WTC11 (cell line): ENCODE measurements at regions not wholly inside any gene's neighbourhood (a gene's known extent, or its start where the extent isn't known, plus 50 kb on each side); places are given as distances from the start of the nearest gene placed in this dataset.

Source experiments
- E2F1 ChIP-seq: sonication (generic); formaldehyde crosslinking; IDR thresholded peaks from 2 replicates; pipeline ENCODE4 v1.8.0; 2022; ENCODE audit warnings: mild to moderate bottlenecking, missing genetic modification reagents
- E2F4 ChIP-seq: sonication (generic); formaldehyde crosslinking; IDR thresholded peaks from 2 replicates; pipeline ENCODE4 v1.8.1; 2022; ENCODE audit warnings: low read depth, mild to moderate bottlenecking, moderate library complexity, missing genetic modification reagents, borderline replicate concordance
- FOXJ3 ChIP-seq: sonication (generic); formaldehyde crosslinking; IDR thresholded peaks from 2 replicates; pipeline ENCODE4 v1.9.0; 2021; ENCODE audit warnings: missing genetic modification reagents, mild to moderate bottlenecking, borderline replicate concordance
- KAT7 ChIP-seq: sonication (generic); formaldehyde crosslinking; IDR thresholded peaks from 2 replicates; pipeline ENCODE4 v1.8.1; 2023; ENCODE audit warnings: missing genetic modification reagents, mild to moderate bottlenecking, borderline replicate concordance
- MAX ChIP-seq: sonication (generic); formaldehyde crosslinking; IDR thresholded peaks from 2 replicates; pipeline ENCODE4 v1.8.0; 2022; ENCODE audit warnings: mild to moderate bottlenecking, missing genetic modification reagents
- TF ChIP-seq, protein P1 (sequence below): sonication (generic); formaldehyde crosslinking; IDR thresholded peaks from 2 replicates; pipeline ENCODE4 v1.8.1; 2023; ENCODE audit warnings: mild to moderate bottlenecking, missing genetic modification reagents, moderate library complexity
- TF ChIP-seq, protein P2 (sequence below): fragments of 200-600 bp; IDR thresholded peaks from 2 replicates; pipeline ENCODE4 v1.8.0; 2022; ENCODE audit warnings: antibody characterized with exemption
- TF ChIP-seq, protein P3 (sequence below): fragments of 250-450 bp; sonication (Bioruptor Pico); IDR thresholded peaks from 2 replicates; pipeline ENCODE4 v1.9.0; 2021; ENCODE audit warnings: mild to moderate bottlenecking, borderline replicate concordance
- TF ChIP-seq, protein P4 (sequence below): sonication (generic); formaldehyde crosslinking; IDR thresholded peaks from 2 replicates; pipeline ENCODE4 v1.8.1; 2022; ENCODE audit warnings: missing genetic modification reagents, borderline replicate concordance
- TF ChIP-seq, protein P5 (sequence below): sonication (generic); formaldehyde crosslinking; IDR thresholded peaks from 2 replicates; pipeline ENCODE4 v1.8.1; 2022; ENCODE audit warnings: low read depth, missing genetic modification reagents, borderline replicate concordance

DNA sequence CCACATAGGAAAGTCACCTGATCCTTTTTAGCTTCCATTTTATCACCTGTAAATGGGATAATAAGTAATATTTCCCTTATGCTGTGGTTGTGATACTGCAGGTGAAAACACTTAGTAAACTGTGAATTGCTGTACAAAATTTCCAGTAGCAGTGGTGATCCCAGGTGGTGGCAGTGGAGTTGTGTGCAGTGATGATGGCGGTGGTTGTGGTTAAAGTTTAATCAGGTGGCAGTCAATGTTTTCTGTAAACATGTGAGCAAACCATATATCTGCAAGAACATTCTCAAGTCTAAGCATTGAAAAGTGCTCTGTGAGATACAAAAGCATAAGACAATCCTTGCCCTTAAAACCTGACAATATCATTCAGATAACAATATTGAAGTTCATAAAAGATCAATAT, 480.2 kb downstream of the RASEF start:
- TF ChIP-seq KAT7 (CRISPR knock-in tag), result no peak
- TF ChIP-seq, protein P1, sequence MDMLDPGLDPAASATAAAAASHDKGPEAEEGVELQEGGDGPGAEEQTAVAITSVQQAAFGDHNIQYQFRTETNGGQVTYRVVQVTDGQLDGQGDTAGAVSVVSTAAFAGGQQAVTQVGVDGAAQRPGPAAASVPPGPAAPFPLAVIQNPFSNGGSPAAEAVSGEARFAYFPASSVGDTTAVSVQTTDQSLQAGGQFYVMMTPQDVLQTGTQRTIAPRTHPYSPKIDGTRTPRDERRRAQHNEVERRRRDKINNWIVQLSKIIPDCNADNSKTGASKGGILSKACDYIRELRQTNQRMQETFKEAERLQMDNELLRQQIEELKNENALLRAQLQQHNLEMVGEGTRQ (CRISPR knock-in tag), result no peak
- TF ChIP-seq FOXJ3, result no peak
- TF ChIP-seq, protein P2, sequence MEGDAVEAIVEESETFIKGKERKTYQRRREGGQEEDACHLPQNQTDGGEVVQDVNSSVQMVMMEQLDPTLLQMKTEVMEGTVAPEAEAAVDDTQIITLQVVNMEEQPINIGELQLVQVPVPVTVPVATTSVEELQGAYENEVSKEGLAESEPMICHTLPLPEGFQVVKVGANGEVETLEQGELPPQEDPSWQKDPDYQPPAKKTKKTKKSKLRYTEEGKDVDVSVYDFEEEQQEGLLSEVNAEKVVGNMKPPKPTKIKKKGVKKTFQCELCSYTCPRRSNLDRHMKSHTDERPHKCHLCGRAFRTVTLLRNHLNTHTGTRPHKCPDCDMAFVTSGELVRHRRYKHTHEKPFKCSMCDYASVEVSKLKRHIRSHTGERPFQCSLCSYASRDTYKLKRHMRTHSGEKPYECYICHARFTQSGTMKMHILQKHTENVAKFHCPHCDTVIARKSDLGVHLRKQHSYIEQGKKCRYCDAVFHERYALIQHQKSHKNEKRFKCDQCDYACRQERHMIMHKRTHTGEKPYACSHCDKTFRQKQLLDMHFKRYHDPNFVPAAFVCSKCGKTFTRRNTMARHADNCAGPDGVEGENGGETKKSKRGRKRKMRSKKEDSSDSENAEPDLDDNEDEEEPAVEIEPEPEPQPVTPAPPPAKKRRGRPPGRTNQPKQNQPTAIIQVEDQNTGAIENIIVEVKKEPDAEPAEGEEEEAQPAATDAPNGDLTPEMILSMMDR, result no peak
- TF ChIP-seq E2F4 (CRISPR knock-in tag), result no peak
- TF ChIP-seq, protein P3, sequence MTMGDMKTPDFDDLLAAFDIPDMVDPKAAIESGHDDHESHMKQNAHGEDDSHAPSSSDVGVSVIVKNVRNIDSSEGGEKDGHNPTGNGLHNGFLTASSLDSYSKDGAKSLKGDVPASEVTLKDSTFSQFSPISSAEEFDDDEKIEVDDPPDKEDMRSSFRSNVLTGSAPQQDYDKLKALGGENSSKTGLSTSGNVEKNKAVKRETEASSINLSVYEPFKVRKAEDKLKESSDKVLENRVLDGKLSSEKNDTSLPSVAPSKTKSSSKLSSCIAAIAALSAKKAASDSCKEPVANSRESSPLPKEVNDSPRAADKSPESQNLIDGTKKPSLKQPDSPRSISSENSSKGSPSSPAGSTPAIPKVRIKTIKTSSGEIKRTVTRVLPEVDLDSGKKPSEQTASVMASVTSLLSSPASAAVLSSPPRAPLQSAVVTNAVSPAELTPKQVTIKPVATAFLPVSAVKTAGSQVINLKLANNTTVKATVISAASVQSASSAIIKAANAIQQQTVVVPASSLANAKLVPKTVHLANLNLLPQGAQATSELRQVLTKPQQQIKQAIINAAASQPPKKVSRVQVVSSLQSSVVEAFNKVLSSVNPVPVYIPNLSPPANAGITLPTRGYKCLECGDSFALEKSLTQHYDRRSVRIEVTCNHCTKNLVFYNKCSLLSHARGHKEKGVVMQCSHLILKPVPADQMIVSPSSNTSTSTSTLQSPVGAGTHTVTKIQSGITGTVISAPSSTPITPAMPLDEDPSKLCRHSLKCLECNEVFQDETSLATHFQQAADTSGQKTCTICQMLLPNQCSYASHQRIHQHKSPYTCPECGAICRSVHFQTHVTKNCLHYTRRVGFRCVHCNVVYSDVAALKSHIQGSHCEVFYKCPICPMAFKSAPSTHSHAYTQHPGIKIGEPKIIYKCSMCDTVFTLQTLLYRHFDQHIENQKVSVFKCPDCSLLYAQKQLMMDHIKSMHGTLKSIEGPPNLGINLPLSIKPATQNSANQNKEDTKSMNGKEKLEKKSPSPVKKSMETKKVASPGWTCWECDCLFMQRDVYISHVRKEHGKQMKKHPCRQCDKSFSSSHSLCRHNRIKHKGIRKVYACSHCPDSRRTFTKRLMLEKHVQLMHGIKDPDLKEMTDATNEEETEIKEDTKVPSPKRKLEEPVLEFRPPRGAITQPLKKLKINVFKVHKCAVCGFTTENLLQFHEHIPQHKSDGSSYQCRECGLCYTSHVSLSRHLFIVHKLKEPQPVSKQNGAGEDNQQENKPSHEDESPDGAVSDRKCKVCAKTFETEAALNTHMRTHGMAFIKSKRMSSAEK, result no peak
- TF ChIP-seq, protein P4, sequence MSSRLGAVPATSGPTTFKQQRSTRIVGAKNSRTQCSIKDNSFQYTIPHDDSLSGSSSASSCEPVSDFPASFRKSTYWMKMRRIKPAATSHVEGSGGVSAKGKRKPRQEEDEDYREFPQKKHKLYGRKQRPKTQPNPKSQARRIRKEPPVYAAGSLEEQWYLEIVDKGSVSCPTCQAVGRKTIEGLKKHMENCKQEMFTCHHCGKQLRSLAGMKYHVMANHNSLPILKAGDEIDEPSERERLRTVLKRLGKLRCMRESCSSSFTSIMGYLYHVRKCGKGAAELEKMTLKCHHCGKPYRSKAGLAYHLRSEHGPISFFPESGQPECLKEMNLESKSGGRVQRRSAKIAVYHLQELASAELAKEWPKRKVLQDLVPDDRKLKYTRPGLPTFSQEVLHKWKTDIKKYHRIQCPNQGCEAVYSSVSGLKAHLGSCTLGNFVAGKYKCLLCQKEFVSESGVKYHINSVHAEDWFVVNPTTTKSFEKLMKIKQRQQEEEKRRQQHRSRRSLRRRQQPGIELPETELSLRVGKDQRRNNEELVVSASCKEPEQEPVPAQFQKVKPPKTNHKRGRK (CRISPR knock-in tag), result no peak
- TF ChIP-seq, protein P5, sequence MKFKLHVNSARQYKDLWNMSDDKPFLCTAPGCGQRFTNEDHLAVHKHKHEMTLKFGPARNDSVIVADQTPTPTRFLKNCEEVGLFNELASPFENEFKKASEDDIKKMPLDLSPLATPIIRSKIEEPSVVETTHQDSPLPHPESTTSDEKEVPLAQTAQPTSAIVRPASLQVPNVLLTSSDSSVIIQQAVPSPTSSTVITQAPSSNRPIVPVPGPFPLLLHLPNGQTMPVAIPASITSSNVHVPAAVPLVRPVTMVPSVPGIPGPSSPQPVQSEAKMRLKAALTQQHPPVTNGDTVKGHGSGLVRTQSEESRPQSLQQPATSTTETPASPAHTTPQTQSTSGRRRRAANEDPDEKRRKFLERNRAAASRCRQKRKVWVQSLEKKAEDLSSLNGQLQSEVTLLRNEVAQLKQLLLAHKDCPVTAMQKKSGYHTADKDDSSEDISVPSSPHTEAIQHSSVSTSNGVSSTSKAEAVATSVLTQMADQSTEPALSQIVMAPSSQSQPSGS (CRISPR knock-in tag), result no peak
- no peak for TF ChIP-seq E2F1 (CRISPR knock-in tag)
- no peak for TF ChIP-seq MAX (CRISPR knock-in tag)
